ENCODE measurements at regions not wholly inside any gene's neighbourhood (a gene's known extent, or its start where the extent isn't known, plus 50 kb on each side); places are given as distances from the start of the nearest gene placed in this dataset.
A peak's percentile ranks its signal among the peaks of the same experiment; 100 is the strongest.

DNA sequence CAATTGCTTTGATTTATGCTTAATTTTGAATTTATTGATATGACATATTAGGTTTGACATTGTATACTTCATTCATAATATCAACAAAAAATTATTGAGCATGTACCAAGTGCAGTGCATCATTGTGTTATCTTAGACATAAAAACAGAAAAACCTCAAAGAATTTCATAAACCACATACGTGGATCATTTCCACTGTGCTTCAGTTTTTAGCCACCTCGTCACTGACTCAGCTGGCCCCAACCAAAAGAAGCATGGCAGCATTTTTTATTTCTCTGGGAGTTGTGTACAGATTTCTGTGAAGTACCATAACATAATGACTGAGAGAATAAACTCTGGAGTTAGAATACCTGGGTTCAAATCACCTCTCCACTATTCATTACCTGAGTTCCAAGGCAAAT, 95.6 kb upstream of the C1orf87 start:
- peak; percentile 28 for DNase-seq (ENCODE audit: low spot score)

DNA sequence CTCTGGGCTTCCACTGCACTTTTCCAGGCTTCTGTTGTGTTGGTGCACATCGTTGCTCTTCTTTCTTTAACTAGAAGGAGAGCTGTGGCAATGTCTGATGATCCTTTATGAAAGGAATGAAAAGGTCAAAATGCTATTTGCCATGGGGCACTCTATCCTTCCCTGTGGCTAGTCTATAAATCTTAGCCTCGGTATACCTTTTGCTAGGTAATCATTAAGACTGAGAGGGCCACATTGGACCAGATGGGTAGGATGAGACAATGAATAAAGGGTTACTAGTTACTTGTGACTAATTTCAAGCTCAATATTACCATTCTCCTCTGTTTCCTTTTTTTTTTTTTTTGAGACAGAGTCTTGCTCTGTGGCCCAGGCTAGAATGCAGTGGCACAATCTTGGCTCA, 89.4 kb upstream of the C1orf87 start:
- no peak for DNase-seq (ENCODE audit: low spot score)

DNA sequence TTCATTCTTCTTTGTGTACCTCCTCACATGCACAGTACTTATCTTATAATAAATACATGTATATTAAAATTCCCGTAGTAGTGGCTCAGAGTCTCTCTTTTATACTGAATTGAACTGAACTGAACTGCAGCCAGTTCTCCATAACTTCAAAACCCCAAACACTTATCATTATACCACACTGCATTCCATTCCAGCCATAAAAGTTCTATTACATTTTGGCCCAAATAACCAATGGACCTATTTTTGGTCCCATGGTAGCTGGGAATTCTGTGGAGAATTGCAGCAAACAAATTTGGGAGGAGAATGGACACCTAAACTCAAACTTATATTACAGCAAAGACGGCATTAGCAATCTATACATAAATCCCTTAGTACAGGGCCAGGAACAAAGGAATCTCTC, 86.6 kb upstream of the C1orf87 start:
- DNase-seq (ENCODE audit: low spot score): peak; percentile 54

DNA sequence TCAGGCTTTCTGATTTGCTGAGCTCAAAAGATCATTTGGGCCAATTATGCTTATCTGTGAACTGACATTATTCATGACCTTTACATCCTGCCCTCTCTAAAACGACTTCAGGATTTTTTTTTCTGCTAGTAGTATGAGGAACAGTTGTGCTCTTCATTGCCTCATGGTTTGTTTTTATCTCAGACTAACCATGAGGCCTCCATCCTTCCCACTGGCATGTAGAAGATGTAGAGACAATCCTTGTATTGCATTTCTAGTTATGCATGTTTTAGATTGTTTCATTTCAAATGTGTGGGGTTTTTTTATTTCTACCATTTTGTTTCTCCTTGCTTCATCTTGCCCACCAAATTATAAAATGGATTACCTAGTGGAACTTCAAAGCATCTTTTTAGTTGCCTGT, 82.8 kb upstream of the C1orf87 start:
- no peak for DNase-seq (ENCODE audit: low spot score)

DNA sequence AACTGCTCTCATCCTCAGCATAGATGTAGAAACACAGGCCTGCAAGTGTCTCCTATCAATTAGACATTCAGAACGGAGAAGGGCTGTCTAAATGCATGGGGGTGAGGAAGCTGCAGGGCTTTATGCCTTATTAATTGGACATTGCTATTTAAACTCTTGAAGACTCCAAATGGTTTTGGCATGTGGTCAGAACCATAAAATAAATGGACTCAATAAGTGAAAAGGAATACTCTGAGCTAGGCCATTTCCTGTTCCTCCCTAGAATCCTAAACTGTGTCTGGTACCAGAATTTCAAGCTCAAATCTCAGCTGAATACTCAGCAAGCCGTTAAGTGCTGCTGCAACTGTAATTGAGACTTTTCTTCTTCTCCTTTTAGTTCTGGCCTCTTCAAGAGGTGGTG, 80.4 kb upstream of the C1orf87 start:
- DNase-seq (ENCODE audit: low spot score): no peak

DNA sequence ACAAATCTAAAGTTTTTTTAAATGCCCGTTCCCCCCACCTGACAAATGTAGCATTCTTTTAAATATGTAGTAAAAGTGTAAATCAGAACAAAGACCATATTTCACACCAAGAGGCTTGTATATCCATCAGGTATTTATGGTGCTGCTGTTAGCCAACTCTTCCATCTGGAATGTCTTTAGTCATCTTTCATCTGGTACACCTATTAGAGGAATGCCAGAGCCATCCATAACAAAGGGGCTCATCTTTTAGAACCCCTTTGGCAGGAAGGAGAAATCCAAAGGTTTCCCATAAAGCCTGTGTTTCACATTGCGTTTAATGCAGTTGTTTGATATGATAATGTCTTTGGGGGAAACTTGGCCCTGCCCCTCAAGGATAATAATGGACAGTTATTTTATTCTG, 79.3 kb upstream of the C1orf87 start:
- DNase-seq (ENCODE audit: low spot score): no peak

DNA sequence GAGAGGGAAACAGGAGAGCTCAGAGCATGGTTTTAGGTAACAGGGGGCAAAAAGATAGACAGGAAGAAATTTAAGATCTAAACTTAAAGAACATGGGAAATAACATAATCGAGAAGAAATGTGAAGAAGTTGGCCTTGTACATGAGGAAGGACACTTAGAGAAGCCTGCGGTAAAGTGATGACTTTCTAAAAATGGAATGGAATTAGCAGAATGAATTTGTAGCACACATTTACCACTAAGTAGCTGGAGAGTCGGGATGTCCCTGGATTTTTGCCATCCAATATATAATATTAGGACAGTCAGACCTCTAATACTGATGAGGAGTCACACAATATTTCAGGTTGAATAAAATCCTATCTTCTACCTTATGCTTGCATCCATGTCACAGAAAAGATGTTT, 77.7 kb upstream of the C1orf87 start:
- no peak for DNase-seq (ENCODE audit: low spot score)

DNA sequence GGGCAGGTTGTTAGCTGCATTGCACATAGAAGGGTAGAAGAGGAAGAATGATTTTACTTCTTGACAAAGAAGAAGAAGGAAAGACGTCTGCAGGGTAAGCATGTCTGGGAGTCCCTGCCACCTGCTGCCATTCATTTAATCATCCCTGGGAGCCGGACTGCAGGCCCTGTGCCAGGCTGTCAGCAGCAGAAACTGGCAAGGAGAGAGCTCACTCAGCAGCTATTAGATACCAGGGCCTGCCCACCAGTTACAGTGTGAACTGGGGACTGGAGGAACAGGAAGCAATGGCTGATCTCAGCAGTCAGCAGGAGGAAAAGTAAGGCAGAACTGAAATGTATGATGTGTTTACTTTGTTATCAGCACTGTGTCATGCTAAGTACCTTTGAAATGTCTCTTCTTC, 75.7 kb upstream of the C1orf87 start:
- DNase-seq (ENCODE audit: low spot score): no peak

DNA sequence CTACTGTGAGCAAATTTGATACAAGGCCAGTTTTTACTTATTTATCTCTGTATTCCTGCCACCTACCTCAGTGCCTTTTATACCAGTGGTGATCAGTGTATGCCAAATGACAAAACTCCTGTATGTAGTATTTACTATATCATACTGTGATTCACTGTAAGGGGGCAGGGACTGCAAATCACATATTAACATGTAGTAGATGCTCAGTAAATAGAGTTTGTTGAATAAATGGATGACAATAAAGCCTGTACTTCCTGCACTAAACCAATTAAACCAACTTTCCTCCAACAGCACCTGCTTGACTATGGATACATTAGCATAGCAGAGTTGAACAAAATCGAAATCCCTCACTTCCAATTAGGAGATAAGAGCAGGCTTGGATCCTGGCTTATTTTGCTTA, 73.3 kb upstream of the C1orf87 start:
- DNase-seq (ENCODE audit: low spot score): no peak

DNA sequence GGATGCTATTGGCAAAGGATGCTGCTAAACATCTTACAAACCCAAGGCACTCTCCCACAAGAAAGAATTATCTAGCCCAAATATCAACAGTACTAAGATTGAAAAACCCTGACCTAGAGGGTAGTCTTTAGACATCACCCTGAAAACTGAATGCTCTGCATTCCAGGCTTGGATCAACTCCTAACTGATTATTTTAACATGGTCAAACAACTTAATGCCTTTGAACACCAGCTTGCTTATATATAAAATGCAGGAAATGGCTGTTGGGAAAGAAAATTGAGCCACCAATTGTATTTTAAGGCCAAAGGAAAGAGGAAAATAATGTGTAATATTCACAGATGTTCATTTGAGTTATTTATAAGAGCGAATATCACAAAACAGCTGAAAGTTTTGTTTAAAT, 72.2 kb upstream of the C1orf87 start:
- no peak for DNase-seq (ENCODE audit: low spot score)

DNA sequence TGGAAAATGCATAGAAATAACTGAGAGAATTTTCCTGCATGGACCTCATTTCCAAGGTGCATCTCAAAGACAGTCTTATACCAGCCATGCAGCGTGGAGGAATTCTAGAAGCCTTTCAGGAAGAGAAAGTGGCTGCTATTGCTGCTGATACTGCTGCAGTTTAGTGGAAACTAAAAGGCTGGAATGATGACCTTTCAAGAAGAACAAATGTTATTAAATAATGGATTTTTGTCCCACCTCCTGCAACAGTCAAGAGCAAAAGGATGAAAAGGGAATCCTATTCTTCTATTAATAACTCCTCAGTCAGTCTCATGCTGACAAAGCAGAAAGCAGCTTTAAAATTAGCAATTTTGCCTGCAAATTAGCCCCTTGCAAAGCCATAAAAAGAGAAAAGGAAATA, 68.2 kb upstream of the C1orf87 start:
- no peak for DNase-seq (ENCODE audit: low spot score)

DNA sequence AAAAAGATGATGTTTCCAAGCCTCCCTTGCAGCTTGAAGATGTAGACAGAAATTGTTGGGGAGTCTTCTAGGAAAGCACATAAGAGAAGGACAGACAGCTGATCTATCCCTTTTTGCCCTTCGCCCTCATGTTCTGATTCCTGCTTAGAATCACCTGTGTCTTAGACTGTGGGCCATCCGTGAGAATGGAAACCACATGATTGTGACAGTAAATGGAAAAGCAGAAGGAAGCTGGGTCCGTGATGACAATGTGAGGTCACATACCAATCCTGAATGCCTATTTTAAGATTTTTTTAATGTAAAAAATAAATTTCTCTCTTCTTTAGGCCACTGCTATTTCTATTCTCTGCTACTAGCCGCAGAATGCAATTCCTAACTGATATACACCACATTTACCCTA, 67.7 kb upstream of the C1orf87 start:
- DNase-seq (ENCODE audit: low spot score): no peak

DNA sequence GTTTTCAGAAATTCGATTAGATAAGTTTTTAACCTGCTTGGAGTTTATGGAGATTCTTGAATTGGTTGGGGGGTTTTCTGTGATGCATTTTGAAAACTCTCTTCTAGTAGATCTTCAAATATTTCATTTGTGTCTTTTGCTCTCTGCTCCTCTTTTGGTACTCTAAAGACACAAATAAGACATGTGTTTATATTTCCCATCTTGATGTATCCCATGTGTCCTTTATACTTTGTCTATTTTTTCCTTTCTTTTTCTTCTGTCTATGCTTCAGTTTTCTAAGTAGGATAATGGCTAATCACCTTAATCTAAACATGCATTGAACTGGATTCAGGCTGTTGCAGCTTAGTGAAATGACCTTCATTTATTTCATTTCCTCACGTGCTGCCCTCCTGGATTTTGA, 63.8 kb upstream of the C1orf87 start:
- DNase-seq (ENCODE audit: low spot score): no peak

DNA sequence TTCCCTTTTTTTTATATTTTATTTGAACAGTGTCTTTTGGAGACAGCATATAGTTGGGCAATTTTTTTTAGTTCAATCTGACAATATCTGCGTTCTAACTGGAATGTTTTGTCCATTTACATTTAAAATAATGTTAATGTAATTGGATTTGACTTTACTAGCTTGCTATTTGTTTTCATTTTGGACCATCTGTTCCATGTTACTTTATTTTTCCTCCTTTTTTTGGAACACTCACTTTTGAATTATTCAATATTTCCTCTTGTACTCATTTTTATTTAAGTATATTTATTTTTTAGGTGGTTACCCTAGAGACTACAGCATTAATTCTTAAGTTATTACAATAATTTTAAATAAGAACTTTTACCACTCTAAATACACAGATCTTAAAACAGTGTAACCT, 62.8 kb upstream of the C1orf87 start:
- DNase-seq (ENCODE audit: low spot score): no peak

DNA sequence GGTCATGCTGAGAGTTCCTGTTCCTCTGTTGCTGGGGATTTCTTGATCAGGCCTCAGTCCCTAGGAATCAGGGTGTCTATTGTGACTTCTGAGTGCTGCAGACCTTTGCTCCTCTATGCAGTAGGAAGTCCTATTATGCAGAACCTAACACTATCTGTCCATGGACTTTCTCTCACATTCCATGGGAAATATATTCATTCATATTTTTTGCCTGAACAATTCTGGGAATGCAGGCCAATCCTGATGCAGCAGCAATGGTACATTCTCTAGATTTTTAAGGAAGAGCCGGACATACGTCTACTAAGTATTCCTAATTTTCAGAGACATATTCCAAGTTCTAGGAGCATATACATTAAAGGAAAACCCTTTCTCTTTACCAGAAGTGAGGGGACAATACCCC, 61.1 kb upstream of the C1orf87 start:
- no peak for DNase-seq (ENCODE audit: low spot score)

DNA sequence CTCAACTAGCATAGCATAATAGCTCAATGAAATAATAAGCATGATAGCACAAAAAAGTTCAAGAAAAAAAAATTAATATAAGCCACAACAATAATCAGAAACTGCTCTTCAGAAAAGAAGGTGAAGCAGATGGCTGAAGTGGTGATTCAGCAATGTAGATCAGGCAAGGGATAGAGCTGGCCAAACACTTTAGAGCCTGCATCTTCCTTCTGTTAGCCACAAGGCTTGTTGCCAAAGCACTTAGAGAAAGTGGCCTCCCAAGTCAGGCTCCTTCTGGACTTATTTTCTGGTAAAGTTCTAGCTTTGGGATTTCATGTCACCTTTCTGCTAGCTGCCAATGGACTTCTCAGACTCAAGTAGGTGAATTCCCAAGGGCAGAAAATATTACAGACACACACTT, 60.3 kb upstream of the C1orf87 start:
- peak; percentile 64 for DNase-seq (ENCODE audit: low spot score)

DNA sequence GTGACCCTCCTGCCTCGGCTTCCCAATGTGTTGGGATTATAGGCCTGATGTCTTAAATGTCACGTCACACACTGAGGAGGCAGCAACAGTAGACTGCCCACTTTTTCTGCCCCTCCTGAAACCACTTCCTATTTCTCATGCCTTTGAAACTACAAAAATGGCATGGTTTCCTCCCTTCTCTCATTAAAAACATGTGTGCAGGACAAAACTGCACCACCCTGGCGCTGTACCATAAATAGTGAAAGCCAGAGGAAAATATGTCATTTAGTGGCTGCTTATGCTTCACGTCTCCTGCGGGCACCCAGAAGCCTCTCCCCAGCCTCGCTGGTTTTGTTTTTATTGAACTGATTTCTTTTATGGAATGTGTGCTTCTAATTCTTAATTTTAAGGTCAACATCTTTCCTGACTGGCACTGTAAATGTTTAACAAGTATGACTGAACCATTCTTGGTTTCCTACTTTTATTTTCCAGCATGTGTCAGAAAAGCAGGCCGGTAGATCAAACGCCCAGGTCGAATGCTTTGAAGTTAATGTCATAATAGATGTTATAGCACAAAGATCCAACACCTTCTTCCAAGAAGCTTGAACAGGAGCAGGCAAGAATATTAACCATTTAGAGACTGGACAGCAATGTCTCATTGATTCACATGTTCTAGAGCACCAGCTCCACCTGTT, 59.6 kb upstream of the C1orf87 start:
- peak; percentile 78 for DNase-seq (ENCODE audit: low spot score)

DNA sequence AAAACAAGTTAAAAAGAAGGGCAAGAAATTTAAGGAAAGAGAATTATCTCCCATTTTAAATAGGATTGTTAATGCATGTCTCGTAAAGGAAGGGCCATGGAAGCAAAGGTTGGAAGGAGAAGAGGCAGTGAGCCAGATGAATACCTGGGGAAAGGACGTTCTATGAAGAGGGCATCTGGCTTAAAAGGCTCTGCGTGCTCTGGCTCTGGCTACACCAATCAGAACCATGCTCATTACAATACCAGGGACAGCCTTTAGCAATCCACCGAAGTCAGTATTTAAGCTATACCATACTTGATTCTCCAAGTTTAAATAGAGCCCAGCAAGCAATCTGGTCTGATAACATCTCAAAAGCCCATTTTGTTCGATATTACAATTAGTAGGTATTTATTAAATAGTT, 58.5 kb upstream of the C1orf87 start:
- DNase-seq (ENCODE audit: low spot score): no peak

DNA sequence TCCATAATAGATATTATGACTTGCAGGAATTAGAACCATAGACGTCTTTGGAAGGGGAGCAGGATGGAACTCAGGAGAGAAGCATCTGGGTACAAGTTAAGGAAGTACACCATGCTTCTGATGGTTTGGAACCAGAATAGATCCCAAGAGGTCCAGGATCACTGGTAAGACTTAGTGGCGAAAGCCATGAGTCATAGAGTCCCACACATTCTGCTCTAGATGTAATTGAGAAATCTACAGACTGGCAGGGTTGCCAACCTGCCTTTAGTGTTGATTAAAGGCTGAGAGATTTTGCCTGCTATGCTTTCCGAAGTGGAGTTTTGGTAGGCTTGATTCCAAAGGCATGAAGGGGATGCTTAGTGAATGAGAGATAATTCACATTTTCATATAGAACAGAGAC, 57.1 kb upstream of the C1orf87 start:
- peak; percentile 25 for DNase-seq (ENCODE audit: low spot score)

DNA sequence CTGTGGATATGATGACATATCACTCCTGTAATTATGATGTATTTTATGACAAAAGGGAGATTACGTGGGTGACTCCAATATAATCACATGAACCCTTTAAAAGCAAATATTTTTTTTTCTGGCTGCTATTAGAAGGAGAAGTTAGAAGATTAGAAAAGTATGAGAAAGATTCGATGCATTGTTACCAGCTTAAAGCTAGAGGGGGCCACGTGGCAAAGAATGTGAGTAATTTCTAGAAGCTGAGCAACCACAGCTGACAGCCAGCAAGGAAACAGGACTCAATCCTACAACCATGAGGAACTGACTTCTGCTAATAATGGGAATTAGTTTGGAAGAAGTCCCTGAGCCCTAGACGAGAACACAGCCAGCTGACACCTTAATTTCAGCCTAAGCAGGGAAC, 56.3 kb upstream of the C1orf87 start:
- peak; percentile 22 for DNase-seq (ENCODE audit: low spot score)

DNA sequence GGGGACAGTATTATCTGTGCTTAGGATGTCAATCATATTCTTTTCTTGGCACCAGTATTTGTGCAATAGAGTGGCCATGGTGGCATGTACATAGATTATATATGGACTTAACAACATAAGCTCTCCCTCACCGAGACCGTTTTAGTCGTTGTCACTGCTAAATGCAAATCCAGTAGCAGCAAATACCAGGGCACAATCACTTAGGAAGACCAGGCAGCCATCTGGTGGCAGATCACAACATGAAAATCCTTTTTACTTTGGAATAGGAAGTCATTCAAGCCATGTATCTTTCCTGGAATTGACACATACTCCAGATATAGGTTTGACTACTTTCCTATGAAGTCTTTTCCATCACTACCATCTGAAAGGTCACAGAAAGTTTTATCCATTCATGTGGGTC, 53.2 kb upstream of the C1orf87 start:
- no peak for DNase-seq (ENCODE audit: low spot score)

Measured in GM03348 (cell line).